GM19099 (cell line): ENCODE measurements at regions not wholly inside any gene's neighbourhood (a gene's known extent, or its start where the extent isn't known, plus 50 kb on each side); places are given as distances from the start of the nearest gene placed in this dataset.

Source experiments
- POLR2A ChIP-seq: IDR thresholded peaks from 3 replicates; pipeline ENCODE4 v1.6.1; 2011; ENCODE audit warnings: low read depth; ENCODE audit not compliant: insufficient read length; ENCODE audit errors: extremely low read depth

- no peak for TF ChIP-seq POLR2A
Observed at GRCh38 chr1:209491031-209491430, 92.5 kb upstream of the CAMK1G start.

DNA sequence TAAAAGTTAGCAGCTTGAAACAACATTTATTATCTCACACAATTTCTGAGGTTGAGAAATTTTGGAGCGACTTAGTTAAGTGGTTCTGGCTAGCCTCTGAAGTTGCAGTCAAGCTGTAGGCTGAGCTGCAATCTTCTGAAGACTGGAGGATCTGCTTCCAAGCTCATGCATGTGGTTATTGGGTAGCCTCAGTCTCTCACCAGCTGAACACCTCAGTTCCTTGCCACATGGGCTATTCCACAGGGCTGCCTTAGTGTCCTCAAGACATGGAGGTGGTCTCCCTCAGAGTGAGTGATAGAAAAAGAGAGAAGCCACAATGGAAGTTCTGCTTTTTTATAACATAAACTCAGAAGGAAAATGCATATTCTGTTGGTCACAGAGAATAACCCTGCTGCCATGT is 92.0 kb upstream of the CAMK1G start:
- no peak for TF ChIP-seq POLR2A

DNA sequence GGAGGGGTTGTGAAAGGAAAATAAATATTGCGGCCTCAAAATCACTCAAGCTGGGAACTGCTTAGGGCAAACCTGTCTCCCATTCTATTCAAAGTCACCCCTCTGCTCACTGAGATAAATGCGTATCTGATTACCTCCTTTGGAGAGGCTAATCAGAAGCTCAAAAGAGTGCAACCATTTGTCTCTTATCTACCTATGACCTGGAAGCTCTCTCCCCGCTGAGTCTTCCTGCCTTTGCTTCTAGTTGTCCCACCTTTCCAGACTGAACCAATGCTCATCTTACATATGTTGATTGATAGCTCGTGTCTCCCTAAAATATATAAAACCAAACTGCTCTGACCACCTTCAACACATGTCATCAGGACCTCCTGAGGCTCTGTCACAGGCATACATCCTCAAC is 91.6 kb upstream of the CAMK1G start:
- TF ChIP-seq POLR2A = no peak

- no peak for TF ChIP-seq POLR2A
Observed at GRCh38 chr1:209493559-209493958, 90.0 kb upstream of the CAMK1G start.

DNA sequence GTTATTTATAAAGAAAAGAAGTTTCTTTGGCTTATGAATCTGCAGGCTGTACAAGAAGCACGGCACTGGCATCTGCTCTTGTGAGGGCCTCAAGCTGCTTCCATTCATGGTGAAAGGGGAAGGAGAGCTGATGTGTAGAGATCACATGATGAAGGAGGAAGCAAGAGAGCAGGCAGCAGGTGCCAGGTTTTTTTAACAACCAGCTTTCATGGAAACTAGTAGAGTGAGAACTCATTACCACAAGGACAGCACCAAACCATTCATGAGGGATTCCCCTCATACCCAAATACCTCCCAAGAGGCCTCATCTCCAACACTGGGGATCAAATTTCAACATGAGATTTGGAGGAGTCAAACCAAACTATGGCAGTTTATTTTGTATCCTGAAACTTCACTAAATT is 85.8 kb upstream of the CAMK1G start:
- no peak for TF ChIP-seq POLR2A

- no peak for TF ChIP-seq POLR2A
Observed at GRCh38 chr1:209500993-209501392, 82.5 kb upstream of the CAMK1G start.

DNA sequence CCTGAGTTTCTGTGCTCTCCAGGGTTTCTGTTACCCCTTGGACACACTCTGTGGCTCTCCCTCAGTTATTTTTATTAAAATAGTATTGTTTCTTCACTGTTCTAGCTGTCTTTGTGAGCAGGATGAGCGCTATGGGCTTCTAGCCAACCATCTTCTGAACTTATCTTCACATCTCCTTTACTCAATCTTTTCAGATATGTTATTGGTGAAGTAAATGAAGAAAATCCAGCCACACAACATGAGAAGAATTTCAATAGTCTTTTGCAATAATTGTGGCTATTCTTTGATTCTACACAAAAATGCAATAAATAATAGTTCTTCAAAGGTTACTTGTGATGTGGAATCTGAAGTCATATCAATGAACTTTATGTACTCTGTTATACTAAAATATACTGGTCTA is 80.3 kb upstream of the CAMK1G start:
- no peak for TF ChIP-seq POLR2A

- no peak for TF ChIP-seq POLR2A
Observed at GRCh38 chr1:209504571-209504970, 78.9 kb upstream of the CAMK1G start.

DNA sequence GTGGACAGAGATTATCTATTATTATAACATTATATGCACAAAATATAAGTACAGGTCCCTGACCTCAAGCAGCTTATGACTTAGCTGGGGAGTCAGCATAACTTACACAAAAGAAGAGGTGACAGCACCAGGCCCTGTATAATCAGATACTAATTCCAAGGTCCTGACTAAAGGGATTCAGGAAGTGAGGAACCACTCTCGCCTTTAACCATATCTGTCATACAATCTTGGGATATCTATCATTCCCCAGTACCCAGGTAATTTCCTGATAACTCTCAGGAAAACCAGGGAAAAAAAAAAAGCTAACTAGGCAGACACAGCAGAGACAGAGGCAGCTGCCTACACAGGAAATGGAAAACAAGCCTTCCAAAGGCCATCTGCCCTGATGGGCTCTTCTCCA is 78.5 kb upstream of the CAMK1G start:
- TF ChIP-seq POLR2A = no peak

DNA sequence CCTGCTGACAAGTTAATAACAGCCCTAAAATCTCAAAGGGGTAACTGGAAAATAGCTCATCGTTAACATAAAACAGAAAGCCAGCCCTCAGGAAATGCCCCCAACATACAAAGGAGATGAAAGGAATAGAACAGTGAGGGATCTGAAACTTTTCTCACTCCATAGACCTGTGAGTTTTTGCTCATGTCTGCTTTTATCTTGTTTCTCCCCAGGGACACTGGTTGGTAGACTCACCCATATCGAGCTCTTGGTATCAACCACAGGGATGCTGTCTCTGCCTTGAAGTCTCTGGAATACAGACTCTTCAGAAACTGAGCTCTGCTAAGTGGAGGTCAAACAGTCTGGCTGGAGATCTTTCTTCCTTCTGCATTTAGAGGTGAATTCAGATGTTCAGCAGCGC is 77.4 kb upstream of the CAMK1G start:
- no peak for TF ChIP-seq POLR2A

DNA sequence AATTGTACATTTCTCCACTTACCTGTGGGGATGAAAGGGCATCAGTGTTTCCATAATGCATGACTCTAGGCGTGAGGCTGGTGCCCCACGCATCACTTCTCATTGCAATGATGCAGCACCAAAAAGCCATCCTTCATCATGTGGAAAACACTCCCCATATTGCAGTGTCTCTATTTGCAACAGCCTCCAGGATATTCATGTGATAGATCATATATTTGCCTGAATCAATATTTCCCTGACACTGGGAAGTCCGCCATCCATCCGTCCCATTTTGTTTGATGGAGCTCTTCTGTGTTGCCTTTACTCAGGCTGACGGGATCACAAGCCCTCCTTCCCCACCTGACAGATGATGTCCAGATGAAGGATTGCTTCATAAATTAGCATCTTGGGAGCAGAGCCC is 74.5 kb upstream of the CAMK1G start:
- TF ChIP-seq POLR2A = no peak

DNA sequence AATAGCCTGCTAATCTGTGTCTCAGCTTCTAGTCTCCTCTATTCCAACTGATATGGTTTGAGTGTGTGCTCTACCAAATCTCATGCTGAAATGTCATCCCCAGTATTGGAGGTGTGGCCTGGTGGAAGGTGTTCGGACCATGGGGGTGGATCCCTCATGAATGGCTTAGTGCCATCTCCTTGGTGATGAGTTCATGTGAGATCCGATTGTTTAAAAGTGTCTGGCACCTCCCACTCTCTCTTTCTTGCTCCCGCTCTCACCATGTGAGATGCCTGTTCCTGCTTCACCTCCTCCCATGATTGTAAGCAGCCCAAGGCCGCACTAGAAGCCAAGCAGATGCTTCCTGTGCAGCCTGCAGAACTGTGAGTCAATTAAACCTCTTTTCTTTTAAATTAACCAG is 73.5 kb upstream of the CAMK1G start:
- TF ChIP-seq POLR2A = no peak

DNA sequence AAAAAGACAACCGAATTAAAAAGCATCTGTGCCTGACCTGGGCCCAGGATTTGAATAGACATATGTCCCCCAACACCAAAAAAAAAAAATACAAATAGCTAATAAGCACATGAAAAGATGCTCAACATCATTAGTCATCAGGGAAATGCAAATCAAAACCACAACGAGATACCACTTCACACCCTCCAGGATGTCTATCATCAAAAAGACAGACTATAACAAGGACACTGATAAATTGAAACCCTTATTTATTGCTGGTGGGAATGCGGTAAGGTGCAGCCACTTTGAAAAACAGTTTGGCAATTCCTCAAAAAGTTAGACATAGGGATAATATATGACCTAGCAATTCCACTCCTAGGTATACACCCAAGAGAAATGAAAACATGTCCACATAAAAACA is 72.3 kb upstream of the CAMK1G start:
- TF ChIP-seq POLR2A = no peak

DNA sequence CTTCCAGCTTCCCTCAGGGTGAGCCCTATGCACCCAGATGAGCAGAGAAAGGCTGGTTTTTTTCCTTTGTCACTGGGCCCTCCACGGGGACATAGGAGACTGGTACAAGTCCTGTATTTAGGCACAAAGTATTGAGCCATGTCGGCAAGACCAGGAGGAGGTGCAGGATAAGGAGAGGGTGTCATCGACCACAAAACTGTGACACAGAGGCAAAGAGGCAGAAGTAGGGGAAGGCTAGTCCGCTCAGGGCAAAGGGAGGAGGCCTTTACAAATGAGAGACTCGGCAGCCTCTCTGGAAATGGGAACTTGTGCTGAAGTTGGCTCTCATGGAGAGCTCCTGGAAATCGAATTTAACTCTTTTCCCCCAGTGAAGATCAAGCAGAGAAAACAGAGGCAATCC is 70.7 kb upstream of the CAMK1G start:
- no peak for TF ChIP-seq POLR2A

DNA sequence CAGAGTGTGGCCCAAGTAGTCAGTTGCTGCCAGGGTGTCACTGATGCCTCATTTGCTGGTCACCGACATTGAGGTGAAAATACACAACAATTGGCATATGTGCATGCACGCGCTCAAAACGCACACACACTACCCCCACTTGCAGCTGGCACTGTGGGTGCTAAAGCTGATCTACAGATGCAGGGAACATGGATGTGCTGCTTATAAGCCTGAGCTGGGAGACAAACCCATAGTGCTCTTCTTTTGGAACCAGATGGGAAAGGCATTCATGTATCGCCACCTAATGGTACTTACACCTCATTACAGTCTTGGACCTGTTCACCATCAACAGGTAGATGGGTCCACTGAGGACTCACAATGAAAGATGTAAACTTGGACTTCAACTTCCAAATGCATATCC is 70.3 kb upstream of the CAMK1G start:
- TF ChIP-seq POLR2A = no peak

- TF ChIP-seq POLR2A = no peak
Observed at GRCh38 chr1:209516771-209517680, 66.5 kb upstream of the CAMK1G start.

- TF ChIP-seq POLR2A = no peak
Observed at GRCh38 chr1:209517681-209518050, 65.8 kb upstream of the CAMK1G start.
